Chondrocyte (in vitro differentiated cells): ENCODE measurements at regions not wholly inside any gene's neighbourhood (a gene's known extent, or its start where the extent isn't known, plus 50 kb on each side); places are given as distances from the start of the nearest gene placed in this dataset.

Experiments
- DNase-seq: peaks from one replicate; pipeline ENCODE4 v3.0.0; 2021; ENCODE audit warnings: mixed read lengths, low spot score
- H3K27ac Mint-ChIP-seq: one replicate; pipeline ENCODE4 v1.8.0; 2021; ENCODE audit warnings: mild to moderate bottlenecking, moderate library complexity, mixed read lengths; ENCODE audit not compliant: unreplicated experiment
- H3K27me3 Mint-ChIP-seq: 2 replicates; pipeline ENCODE4 v1.8.0; 2021; ENCODE audit warnings: low read depth, mixed read lengths
- H3K36me3 Mint-ChIP-seq: 2 replicates; pipeline ENCODE4 v1.8.0; 2021; ENCODE audit warnings: low read depth, mixed read lengths
- H3K4me1 Mint-ChIP-seq: 2 replicates; pipeline ENCODE4 v1.8.0; 2021; ENCODE audit warnings: low read depth, mild to moderate bottlenecking, mixed read lengths
- H3K4me3 Mint-ChIP-seq: one replicate; pipeline ENCODE4 v1.8.0; 2021; ENCODE audit warnings: mild to moderate bottlenecking, moderate library complexity, mixed read lengths; ENCODE audit not compliant: unreplicated experiment
- H3K9me3 Mint-ChIP-seq: 2 replicates; pipeline ENCODE4 v1.8.0; 2021; ENCODE audit warnings: low read depth, mixed read lengths
- TF ChIP-seq, protein P1 (sequence below): fragments of 200-600 bp; sonication (generic); IDR thresholded peaks from 2 replicates; pipeline ENCODE4 v1.5.0; 2021; ENCODE audit warnings: antibody characterized with exemption, mild to moderate bottlenecking, moderate library complexity

- no peak overlapping the region for H3K4me3 Mint-ChIP-seq
- H3K4me1 Mint-ChIP-seq, result no peaks in the 10 kb centered on the region
- H3K9me3 Mint-ChIP-seq, result peaks cover 30% of the 10 kb centered on the region
- no peak for DNase-seq
- H3K36me3 Mint-ChIP-seq, result peaks cover 9% of the 10 kb centered on the region
- TF ChIP-seq, protein P1, sequence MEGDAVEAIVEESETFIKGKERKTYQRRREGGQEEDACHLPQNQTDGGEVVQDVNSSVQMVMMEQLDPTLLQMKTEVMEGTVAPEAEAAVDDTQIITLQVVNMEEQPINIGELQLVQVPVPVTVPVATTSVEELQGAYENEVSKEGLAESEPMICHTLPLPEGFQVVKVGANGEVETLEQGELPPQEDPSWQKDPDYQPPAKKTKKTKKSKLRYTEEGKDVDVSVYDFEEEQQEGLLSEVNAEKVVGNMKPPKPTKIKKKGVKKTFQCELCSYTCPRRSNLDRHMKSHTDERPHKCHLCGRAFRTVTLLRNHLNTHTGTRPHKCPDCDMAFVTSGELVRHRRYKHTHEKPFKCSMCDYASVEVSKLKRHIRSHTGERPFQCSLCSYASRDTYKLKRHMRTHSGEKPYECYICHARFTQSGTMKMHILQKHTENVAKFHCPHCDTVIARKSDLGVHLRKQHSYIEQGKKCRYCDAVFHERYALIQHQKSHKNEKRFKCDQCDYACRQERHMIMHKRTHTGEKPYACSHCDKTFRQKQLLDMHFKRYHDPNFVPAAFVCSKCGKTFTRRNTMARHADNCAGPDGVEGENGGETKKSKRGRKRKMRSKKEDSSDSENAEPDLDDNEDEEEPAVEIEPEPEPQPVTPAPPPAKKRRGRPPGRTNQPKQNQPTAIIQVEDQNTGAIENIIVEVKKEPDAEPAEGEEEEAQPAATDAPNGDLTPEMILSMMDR, result no peak
- H3K27me3 Mint-ChIP-seq, result no peaks in the 10 kb centered on the region
- H3K27ac Mint-ChIP-seq, result no peak overlapping the region
Observed at GRCh38 chr5:89628876-89629635, 746.1 kb upstream of the MEF2C start.

- TF ChIP-seq, protein P1, result no peak
- DNase-seq, result no peak
- Mint-ChIP-seq H3K36me3 (no peaks in the 10 kb centered on the region), H3K27me3 (no peaks in the 10 kb centered on the region), H3K4me3 (no peak overlapping the region), H3K9me3 (peaks cover 11% of the 10 kb centered on the region), H3K4me1 (no peaks in the 10 kb centered on the region), H3K27ac (no peak overlapping the region)
Observed at GRCh38 chr5:89615839-89616518, 733.0 kb upstream of the MEF2C start.

DNA sequence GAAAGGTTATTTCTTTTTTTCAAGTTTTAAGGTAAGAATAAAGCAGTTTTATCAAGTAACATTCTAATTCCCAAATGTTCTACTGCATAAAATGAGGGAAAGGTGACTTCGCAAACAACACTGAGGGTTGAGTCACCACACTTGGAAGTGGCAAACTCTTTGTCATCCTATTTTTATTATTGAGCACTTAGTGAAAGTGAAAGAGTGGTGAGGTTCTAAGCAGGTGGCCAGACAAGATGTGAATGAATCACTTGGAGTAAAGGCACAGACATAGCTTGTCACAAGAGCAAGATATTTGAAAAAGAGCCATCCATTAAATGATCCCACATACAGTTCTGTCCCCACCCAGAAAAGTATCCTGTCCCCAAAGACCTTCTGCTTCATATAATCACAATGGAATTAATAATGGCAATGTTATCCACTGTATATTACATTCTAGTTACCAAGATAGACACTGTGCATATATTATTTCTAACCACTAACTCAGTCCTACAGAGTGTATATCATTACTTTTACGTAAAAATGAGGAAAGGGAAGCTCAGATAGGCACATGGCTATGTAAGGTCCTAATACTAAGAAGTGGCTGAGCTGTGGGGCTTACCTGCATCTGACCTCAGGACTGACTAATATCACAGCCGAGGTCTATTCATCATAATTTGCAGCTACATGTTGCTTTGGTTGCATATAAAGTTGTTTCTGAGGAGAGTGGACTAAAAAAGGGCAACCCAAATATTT, 730.4 kb upstream of the MEF2C start:
- no peaks in the 10 kb centered on the region for H3K4me1 Mint-ChIP-seq
- H3K36me3 Mint-ChIP-seq, result no peaks in the 10 kb centered on the region
- H3K4me3 Mint-ChIP-seq, result no peak overlapping the region
- H3K27ac Mint-ChIP-seq, result no peak overlapping the region
- TF ChIP-seq, protein P1, result no peak
- no peak for DNase-seq
- peaks cover 2% of the 10 kb centered on the region for H3K9me3 Mint-ChIP-seq
- H3K27me3 Mint-ChIP-seq, result no peaks in the 10 kb centered on the region

DNA sequence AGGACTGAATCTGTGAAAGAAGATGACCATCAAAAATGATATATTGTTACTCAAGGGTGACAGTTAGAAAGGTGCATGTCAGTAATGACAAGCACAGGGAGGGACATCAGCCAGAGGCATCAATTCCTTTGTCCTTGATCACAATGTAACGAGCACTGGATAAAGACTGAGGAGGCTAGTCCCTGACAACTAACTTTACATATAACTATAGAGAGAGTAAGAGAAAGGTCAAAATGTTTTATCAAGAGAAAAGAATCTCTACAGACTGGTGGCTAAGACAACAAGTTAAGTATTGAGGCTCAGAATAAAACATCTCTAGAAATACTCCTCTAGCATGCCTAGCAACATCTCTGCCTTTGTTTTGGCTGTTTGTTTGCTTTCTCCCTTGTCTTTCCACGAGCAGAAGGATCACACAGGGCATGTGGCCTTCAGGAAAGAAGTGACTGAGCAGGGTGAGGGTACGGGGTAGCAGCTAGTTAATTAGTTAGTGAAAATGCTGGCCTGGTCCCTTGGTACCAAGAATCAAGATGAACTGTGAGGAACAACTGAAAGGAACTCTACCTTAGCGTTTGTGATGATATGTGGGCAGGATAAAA, 724.1 kb upstream of the MEF2C start:
- TF ChIP-seq, protein P1, result no peak
- no peaks in the 10 kb centered on the region for H3K36me3 Mint-ChIP-seq
- H3K4me1 Mint-ChIP-seq, result no peaks in the 10 kb centered on the region
- no peak for DNase-seq
- no peak overlapping the region for H3K27ac Mint-ChIP-seq
- peaks cover 2% of the 10 kb centered on the region for H3K9me3 Mint-ChIP-seq
- H3K4me3 Mint-ChIP-seq, result no peak overlapping the region
- H3K27me3 Mint-ChIP-seq, result no peaks in the 10 kb centered on the region

DNA sequence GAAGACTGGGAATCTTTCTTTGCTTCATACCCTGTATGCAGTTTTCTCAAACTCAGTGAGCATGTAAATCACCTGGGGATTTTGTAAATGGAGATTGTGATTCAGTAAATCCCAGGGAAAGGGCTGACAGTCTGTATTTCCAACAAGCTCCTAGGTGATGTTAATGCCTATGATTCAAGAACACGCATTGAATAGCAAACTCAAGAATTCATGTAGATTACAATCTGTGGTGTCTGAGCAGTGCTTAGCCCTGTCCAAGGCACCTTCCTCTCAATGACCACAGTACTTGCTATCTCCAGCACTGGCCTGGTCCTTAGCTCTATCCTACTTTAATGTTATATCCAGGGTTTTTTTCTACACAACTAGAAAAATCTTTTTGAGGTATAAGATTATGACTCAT, 721.4 kb upstream of the MEF2C start:
- Mint-ChIP-seq H3K27ac (no peak overlapping the region), H3K27me3 (no peaks in the 10 kb centered on the region), H3K4me1 (no peaks in the 10 kb centered on the region), H3K4me3 (no peak overlapping the region), H3K36me3 (no peaks in the 10 kb centered on the region), H3K9me3 (no peaks in the 10 kb centered on the region)
- TF ChIP-seq, protein P1, result no peak
- no peak for DNase-seq
